ENCODE measurements at regions not wholly inside any gene's neighbourhood (a gene's known extent, or its start where the extent isn't known, plus 50 kb on each side); places are given as distances from the start of the nearest gene placed in this dataset.

DNA sequence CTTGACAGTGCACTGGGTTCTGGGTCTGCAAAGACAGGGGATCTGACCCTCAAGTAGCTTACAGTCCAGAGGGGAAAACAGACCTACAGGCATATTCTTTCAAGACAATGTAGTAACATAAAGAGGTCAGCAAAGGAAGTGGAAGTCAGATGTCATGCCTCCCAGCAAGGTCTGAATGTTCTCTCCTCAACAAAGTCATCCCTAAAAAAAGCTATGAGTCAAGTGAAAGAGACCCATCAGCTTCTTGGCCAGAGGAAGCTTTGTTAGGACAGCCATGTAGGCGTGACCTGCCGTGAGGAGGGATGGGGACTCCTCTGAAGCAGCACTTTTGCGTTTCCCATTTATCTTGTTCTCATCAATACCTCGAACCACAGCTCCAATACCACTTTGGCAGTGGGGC, 331.6 kb upstream of the NR2F2 start:
- H3K27me3 ChIP-seq (ENCODE audit: low read depth, low read length): peaks cover 4% of the 10 kb centered on the region; the same call in 1 of the 2 replicates
- H3K27ac ChIP-seq (ENCODE audit: low read length): no peak overlapping the region
- no peaks in the 10 kb centered on the region for H3K36me3 ChIP-seq (replicated peaks; ENCODE audit: low read depth, low read length)
- no peak overlapping the region for H3K4me2 ChIP-seq (ENCODE audit: low read length)
- H3K9me3 ChIP-seq (ENCODE audit: insufficient read depth, low read length): no peaks in the 10 kb centered on the region
- H4K20me1 ChIP-seq (ENCODE audit: insufficient read depth, low read length): no peaks in the 10 kb centered on the region
- no peaks in the 10 kb centered on the region for H3K4me1 ChIP-seq (ENCODE audit: low read length)
- TF ChIP-seq, protein P1, sequence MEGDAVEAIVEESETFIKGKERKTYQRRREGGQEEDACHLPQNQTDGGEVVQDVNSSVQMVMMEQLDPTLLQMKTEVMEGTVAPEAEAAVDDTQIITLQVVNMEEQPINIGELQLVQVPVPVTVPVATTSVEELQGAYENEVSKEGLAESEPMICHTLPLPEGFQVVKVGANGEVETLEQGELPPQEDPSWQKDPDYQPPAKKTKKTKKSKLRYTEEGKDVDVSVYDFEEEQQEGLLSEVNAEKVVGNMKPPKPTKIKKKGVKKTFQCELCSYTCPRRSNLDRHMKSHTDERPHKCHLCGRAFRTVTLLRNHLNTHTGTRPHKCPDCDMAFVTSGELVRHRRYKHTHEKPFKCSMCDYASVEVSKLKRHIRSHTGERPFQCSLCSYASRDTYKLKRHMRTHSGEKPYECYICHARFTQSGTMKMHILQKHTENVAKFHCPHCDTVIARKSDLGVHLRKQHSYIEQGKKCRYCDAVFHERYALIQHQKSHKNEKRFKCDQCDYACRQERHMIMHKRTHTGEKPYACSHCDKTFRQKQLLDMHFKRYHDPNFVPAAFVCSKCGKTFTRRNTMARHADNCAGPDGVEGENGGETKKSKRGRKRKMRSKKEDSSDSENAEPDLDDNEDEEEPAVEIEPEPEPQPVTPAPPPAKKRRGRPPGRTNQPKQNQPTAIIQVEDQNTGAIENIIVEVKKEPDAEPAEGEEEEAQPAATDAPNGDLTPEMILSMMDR (IDR thresholded peaks at IDR 0.05; ENCODE audit: low read depth, low read length): no peak
- no peak for TF ChIP-seq EZH2phosphoT487 (IDR thresholded peaks at IDR 0.05; ENCODE audit: low read depth)
- no peak overlapping the region for H3K9ac ChIP-seq (ENCODE audit: low read length)
- no peaks in the 10 kb centered on the region for H3K79me2 ChIP-seq (ENCODE audit: low read length)
- H2AFZ ChIP-seq (ENCODE audit: low read depth, low read length): no peak overlapping the region
- H3K4me3 ChIP-seq (ENCODE audit: low read length): no peak overlapping the region

DNA sequence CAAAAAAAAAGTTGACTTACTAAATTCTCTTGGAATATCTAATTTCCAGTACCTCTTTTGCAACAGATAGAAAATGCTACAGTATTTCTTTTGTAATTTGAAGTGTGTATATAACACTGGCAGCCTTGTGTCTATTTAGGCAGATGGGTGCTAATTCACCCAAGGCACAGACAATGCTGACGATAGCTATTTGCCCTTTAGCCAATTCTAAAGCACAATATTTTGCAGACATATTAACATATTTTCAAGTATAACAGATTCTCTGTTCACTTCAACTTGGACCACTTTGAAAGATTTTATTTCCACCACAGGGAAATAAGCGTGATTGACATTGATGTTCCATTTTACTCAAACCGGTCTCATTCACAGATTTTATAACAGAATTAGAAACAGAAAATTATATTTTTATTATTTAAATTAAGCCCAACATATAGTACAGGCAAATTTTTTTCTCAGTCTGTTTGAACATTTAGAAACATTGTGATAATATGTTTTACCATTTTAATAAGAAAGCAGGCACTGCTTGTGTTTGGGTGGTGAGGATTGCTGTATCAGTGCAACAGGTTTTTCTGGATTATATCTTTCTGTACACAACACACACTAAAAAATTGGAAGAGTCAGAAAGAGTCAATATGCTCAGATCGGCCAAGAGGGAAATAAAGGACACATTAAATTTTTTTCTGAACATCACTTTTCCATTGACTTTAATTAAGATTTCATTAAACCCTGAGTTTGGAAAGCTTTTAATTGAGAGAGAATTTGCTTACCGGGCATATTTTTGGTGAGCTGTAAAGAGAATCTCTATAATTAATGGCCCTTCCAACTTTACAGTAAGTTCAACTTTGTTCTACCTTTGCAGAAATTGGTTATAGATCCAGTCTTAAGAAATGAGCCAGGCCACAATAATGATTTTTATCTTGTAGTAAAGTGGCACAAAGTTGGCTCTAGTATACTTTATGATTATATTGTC, 327.3 kb upstream of the NR2F2 start:
- Histone ChIP-seq H3K79me2 (ENCODE audit: low read length) (no peaks in the 10 kb centered on the region), H3K4me2 (ENCODE audit: low read length) (no peak overlapping the region), H3K36me3 (replicated peaks; ENCODE audit: low read depth, low read length) (no peaks in the 10 kb centered on the region), H4K20me1 (ENCODE audit: insufficient read depth, low read length) (no peaks in the 10 kb centered on the region), H2AFZ (ENCODE audit: low read depth, low read length) (no peak overlapping the region), H3K27ac (ENCODE audit: low read length) (no peak overlapping the region), H3K27me3 (ENCODE audit: low read depth, low read length) (0 out of 2 replicates have a peak, but pooled peaks cover 3% of the 10 kb centered on the region), H3K9me3 (ENCODE audit: insufficient read depth, low read length) (no peaks in the 10 kb centered on the region), H3K4me3 (ENCODE audit: low read length) (no peak overlapping the region), H3K4me1 (ENCODE audit: low read length) (no peaks in the 10 kb centered on the region), H3K9ac (ENCODE audit: low read length) (no peak overlapping the region)
- TF ChIP-seq EZH2phosphoT487 (IDR thresholded peaks at IDR 0.05; ENCODE audit: low read depth): no peak
- TF ChIP-seq, protein P1 (IDR thresholded peaks at IDR 0.05; ENCODE audit: low read depth, low read length): no peak

DNA sequence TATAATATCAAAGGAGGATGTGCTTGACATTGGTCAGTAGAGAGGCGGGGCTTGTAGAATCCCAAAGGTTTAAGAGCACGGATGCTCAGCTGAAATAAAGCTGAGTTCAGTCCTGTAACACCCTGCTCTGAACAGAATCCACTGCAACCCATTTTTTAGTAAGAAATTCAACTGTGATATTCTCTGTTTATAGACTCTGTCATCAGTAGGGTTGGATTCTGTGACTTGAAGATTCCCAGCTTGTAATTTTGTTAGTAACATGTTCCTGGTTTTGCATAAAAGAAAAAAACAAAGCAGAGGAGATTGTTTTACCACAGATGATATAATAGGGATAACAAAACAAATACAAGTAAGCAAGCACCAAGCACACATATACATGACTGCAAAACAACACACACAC, 324.6 kb upstream of the NR2F2 start:
- Histone ChIP-seq H3K4me1 (ENCODE audit: low read length) (no peaks in the 10 kb centered on the region), H3K4me3 (ENCODE audit: low read length) (no peak overlapping the region), H3K27me3 (ENCODE audit: low read depth, low read length) (peaks cover 7% of the 10 kb centered on the region; the same call in 1 of the 2 replicates), H3K9ac (ENCODE audit: low read length) (no peak overlapping the region), H3K79me2 (ENCODE audit: low read length) (no peaks in the 10 kb centered on the region), H3K27ac (ENCODE audit: low read length) (no peak overlapping the region), H2AFZ (ENCODE audit: low read depth, low read length) (no peak overlapping the region), H4K20me1 (ENCODE audit: insufficient read depth, low read length) (no peaks in the 10 kb centered on the region), H3K4me2 (ENCODE audit: low read length) (no peak overlapping the region), H3K9me3 (ENCODE audit: insufficient read depth, low read length) (no peaks in the 10 kb centered on the region), H3K36me3 (replicated peaks; ENCODE audit: low read depth, low read length) (no peaks in the 10 kb centered on the region)
- no peak for TF ChIP-seq EZH2phosphoT487 (IDR thresholded peaks at IDR 0.05; ENCODE audit: low read depth)
- TF ChIP-seq, protein P1 (IDR thresholded peaks at IDR 0.05; ENCODE audit: low read depth, low read length): no peak

DNA sequence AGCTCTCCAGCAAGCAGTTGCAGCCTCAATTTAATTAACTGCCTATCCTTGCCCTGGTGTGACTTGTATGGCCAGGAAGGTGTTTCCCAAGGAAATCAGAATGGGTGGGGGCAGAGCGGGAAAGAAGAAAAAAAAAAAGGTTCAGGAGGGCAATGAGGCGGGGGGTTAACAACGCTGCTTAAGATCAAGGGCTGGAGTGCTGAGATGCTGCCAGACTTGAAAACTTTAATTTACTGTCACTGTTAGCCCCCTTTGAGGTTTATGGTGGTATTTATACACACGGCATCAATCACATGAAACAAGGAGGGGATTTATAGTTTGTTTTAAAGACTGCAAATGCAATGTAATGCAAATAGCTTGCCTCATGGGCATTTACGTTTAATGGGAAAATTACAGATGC, 319.4 kb upstream of the NR2F2 start:
- Histone ChIP-seq H3K27me3 (ENCODE audit: low read depth, low read length) (peaks cover 7% of the 10 kb centered on the region), H2AFZ (ENCODE audit: low read depth, low read length) (no peak overlapping the region)
- TF ChIP-seq, protein P1 (IDR thresholded peaks at IDR 0.05; ENCODE audit: low read depth, low read length): no peak
- TF ChIP-seq EZH2phosphoT487 (IDR thresholded peaks at IDR 0.05; ENCODE audit: low read depth): no peak

More for the DNA sequence above, 319.4 kb upstream of the NR2F2 start:
- no peak overlapping the region for H3K9ac ChIP-seq (ENCODE audit: low read length)
- no peaks in the 10 kb centered on the region for H3K9me3 ChIP-seq (ENCODE audit: insufficient read depth, low read length)
- no peak overlapping the region for H3K4me2 ChIP-seq (ENCODE audit: low read length)
- H3K27ac ChIP-seq (ENCODE audit: low read length): no peak overlapping the region
- H3K4me3 ChIP-seq (ENCODE audit: low read length): no peak overlapping the region
- H4K20me1 ChIP-seq (ENCODE audit: insufficient read depth, low read length): no peaks in the 10 kb centered on the region
- H3K36me3 ChIP-seq (replicated peaks; ENCODE audit: low read depth, low read length): no peaks in the 10 kb centered on the region
- H3K79me2 ChIP-seq (ENCODE audit: low read length): no peaks in the 10 kb centered on the region
- H3K4me1 ChIP-seq (ENCODE audit: low read length): no peaks in the 10 kb centered on the region

Measured in OCI-LY3 (cell line).